ENCODE measurements at regions not wholly inside any gene's neighbourhood (a gene's known extent, or its start where the extent isn't known, plus 50 kb on each side); places are given as distances from the start of the nearest gene placed in this dataset.

DNA sequence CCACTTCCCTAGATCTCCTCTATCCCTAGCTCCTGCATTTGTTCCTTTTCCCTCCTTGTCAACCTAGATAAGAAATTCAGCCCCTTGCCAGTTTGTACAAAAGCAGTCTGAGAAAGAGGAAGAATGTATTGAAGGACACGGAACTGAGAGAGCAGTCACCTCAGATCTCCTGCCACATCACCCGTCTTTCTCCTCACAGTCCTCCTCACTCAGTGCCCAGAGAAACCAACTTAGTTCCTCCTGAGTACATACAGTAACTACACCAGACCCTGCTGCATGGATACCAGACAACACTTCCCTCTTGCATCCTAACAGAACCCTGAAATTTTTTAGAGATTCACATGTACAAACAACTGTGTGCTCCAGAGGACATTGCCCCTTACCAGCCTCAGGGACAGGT is 563.6 kb upstream of the ADAMTS9 start:
- Histone ChIP-seq H3K27me3 (no peaks in the 10 kb centered on the region), H3K27ac (no peak overlapping the region), H3K4me1 (ENCODE audit: control insufficient read depth in 1 of 2, insufficient read depth in 1 of 2, low read depth in 1 of 2, low read length in 1 of 2) (no peaks in the 10 kb centered on the region), H3K4me3 (ENCODE audit: low read depth in 1 of 2, low read length in 1 of 2) (no peak overlapping the region), H3K36me3 (no peaks in the 10 kb centered on the region), H3K9me3 (no peaks in the 10 kb centered on the region)
- no peak for TF ChIP-seq CTCF (IDR thresholded peaks at IDR 0.05)

- no peaks in the 10 kb centered on the region for H3K36me3 ChIP-seq
- H3K27me3 ChIP-seq: no peaks in the 10 kb centered on the region
- no peak overlapping the region for H3K4me3 ChIP-seq (ENCODE audit: low read depth in 1 of 2, low read length in 1 of 2)
- no peaks in the 10 kb centered on the region for H3K9me3 ChIP-seq
- H3K27ac ChIP-seq: no peak overlapping the region
- no peaks in the 10 kb centered on the region for H3K4me1 ChIP-seq (ENCODE audit: control insufficient read depth in 1 of 2, insufficient read depth in 1 of 2, low read depth in 1 of 2, low read length in 1 of 2)
- TF ChIP-seq CTCF (IDR thresholded peaks at IDR 0.05): no peak
Observed at GRCh38 chr3:65246561-65246960, 558.8 kb upstream of the ADAMTS9 start.

- Histone ChIP-seq H3K4me1 (ENCODE audit: control insufficient read depth in 1 of 2, insufficient read depth in 1 of 2, low read depth in 1 of 2, low read length in 1 of 2) (no peaks in the 10 kb centered on the region), H3K4me3 (ENCODE audit: low read depth in 1 of 2, low read length in 1 of 2) (no peak overlapping the region), H3K27me3 (no peaks in the 10 kb centered on the region), H3K9me3 (no peaks in the 10 kb centered on the region), H3K27ac (no peak overlapping the region), H3K36me3 (no peaks in the 10 kb centered on the region)
- no peak for TF ChIP-seq CTCF (IDR thresholded peaks at IDR 0.05)
Observed at GRCh38 chr3:65245133-65246063, 557.6 kb upstream of the ADAMTS9 start.

DNA sequence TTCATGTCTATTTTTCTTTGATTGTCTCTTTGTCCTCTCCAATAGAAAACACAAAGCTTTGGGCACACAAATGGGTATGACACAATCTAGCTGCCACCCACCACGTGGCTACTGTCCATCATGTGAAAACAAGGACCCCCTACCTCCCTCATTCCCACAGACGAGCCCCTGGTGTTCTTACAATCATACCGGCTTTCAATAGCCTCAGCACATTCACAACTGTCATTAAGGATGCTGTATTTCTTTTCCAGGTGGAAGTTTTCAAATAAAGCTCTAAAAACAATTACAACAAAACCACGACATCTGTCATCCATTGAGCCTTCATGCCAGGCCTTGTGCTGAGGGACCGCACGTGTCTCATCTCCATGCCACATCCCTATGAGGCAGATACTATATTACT is 552.6 kb upstream of the ADAMTS9 start:
- Histone ChIP-seq H3K27ac (no peak overlapping the region), H3K9me3 (no peaks in the 10 kb centered on the region), H3K27me3 (no peaks in the 10 kb centered on the region), H3K36me3 (no peaks in the 10 kb centered on the region), H3K4me1 (ENCODE audit: control insufficient read depth in 1 of 2, insufficient read depth in 1 of 2, low read depth in 1 of 2, low read length in 1 of 2) (no peaks in the 10 kb centered on the region), H3K4me3 (ENCODE audit: low read depth in 1 of 2, low read length in 1 of 2) (no peak overlapping the region)
- TF ChIP-seq CTCF (IDR thresholded peaks at IDR 0.05): no peak

- Histone ChIP-seq H3K27me3 (no peaks in the 10 kb centered on the region), H3K4me3 (ENCODE audit: low read depth in 1 of 2, low read length in 1 of 2) (no peak overlapping the region), H3K4me1 (ENCODE audit: control insufficient read depth in 1 of 2, insufficient read depth in 1 of 2, low read depth in 1 of 2, low read length in 1 of 2) (no peaks in the 10 kb centered on the region), H3K36me3 (no peaks in the 10 kb centered on the region), H3K27ac (no peak overlapping the region), H3K9me3 (no peaks in the 10 kb centered on the region)
- no peak for TF ChIP-seq CTCF (IDR thresholded peaks at IDR 0.05)
Observed at GRCh38 chr3:65238652-65239051, 550.9 kb upstream of the ADAMTS9 start.

Data from neutrophil (primary cell).